Brain microvascular endothelial cell (primary cell): ENCODE measurements at regions not wholly inside any gene's neighbourhood (a gene's known extent, or its start where the extent isn't known, plus 50 kb on each side); places are given as distances from the start of the nearest gene placed in this dataset.

Experiments
- DNase-seq: peaks from one replicate; pipeline ENCODE4 v3.0.0-alpha.2; 2020
- H3K27ac ChIP-seq: fragments of 250-450 bp; sonication (Bioruptor Pico); 2 replicates; pipeline ENCODE4 v1.5.1; 2020; ENCODE audit warnings: mild to moderate bottlenecking, moderate library complexity
- H3K27me3 ChIP-seq: fragments of 250-450 bp; sonication (Bioruptor Pico); replicated peaks from 2 replicates; pipeline ENCODE4 v1.5.1; 2020; ENCODE audit warnings: mild to moderate bottlenecking
- H3K36me3 ChIP-seq: fragments of 250-450 bp; sonication (Bioruptor Pico); replicated peaks from 2 replicates; pipeline ENCODE4 v1.5.1; 2020; ENCODE audit warnings: mild to moderate bottlenecking
- H3K4me3 ChIP-seq: 2 replicates; pipeline ENCODE4 v1.5.1; 2011; ENCODE audit warnings: low read depth, mild to moderate bottlenecking, control low read depth, low read length, moderate library complexity
- in situ Hi-C: cut with HindIII; loops from 2 replicates; pipeline ENCODE4 v1.10.0; 2017; ENCODE audit warnings: low sequenced_read_pairs, low pct_ligation_motif_present
- TF ChIP-seq, protein P1 (sequence below): IDR thresholded peaks from 2 replicates; pipeline ENCODE4 v1.5.1; 2011; ENCODE audit warnings: low read depth, mild to moderate bottlenecking, moderate library complexity, low read length, control low read depth, inconsistent platforms; ENCODE audit errors: missing control alignments

DNA sequence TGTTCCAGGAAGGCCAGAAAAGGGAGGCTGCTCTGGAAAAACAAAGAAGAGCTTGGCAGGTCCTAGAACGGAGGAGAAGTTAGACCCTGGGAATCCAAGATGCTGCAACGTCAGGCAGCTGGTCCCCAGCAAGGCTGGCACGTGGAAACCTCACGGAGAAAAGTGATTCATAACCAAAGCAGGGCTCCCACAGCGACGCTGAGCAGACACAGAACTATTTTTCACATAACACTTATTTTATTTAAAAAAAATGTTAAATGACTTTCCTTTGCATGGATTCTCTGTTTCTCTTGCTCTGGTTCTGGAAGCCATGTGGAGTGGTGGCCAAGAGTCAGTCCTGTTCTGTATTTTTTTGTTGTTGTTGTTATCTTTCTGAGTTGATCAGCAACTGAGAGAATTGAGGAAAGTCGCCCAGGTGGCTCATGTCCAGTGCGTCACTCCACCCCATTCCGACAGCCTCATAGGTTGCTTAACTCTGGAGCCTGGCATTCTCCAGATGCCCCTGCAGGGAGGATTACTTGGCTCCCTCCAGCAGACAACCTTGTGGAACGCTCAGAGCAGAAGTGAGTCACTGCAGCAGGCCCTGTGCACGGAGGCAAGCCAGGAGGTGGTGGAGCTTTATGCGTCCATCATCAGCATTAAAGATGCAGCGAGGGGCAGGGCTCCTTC is 229.9 kb upstream of the HDAC4 start:
- peak; percentile 10 for DNase-seq
- Histone ChIP-seq H3K27me3 (no peaks in the 10 kb centered on the region), H3K4me3 (no peak overlapping the region), H3K36me3 (no peaks in the 10 kb centered on the region), H3K27ac (no peak overlapping the region)
- TF ChIP-seq, protein P1, sequence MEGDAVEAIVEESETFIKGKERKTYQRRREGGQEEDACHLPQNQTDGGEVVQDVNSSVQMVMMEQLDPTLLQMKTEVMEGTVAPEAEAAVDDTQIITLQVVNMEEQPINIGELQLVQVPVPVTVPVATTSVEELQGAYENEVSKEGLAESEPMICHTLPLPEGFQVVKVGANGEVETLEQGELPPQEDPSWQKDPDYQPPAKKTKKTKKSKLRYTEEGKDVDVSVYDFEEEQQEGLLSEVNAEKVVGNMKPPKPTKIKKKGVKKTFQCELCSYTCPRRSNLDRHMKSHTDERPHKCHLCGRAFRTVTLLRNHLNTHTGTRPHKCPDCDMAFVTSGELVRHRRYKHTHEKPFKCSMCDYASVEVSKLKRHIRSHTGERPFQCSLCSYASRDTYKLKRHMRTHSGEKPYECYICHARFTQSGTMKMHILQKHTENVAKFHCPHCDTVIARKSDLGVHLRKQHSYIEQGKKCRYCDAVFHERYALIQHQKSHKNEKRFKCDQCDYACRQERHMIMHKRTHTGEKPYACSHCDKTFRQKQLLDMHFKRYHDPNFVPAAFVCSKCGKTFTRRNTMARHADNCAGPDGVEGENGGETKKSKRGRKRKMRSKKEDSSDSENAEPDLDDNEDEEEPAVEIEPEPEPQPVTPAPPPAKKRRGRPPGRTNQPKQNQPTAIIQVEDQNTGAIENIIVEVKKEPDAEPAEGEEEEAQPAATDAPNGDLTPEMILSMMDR: no peak
- in situ Hi-C loops: no loop called here

DNA sequence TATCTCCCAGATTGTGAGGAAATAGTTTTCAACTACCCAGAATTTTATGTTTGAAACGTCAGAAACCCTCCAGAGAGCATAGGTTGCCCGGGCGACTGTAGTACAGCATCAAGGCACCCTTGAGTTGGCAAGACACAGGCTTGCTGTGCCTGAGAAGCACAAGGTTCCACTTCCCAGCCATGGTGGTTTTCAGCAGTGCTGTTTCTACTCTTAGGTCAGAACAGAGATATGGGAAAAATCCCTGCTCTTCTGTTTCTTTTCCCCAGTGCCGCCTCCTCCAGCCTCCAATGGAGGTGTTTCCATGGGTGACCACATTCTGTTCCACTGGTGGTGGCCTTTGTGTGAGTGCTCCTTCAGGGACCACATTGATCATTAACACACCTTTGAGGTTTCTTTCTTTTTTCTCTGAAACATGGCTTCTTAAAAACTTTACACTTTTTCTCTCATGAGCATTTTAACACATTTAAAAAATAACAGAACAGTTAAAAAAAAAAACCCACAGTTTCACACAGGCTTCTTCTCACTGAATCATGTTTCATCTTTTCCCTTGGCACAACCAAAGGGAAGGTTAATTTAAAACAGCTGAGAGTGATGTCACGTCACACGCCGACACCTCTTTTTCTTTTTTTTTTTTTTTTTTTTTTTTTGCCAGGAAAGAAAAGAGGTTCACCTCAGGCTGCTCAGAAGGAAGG is 229.3 kb upstream of the HDAC4 start:
- H3K36me3 ChIP-seq: no peaks in the 10 kb centered on the region
- no peak for DNase-seq
- no peak overlapping the region for H3K27ac ChIP-seq
- TF ChIP-seq, protein P1: no peak
- in situ Hi-C loops: no loop called here
- no peak overlapping the region for H3K4me3 ChIP-seq
- no peaks in the 10 kb centered on the region for H3K27me3 ChIP-seq

DNA sequence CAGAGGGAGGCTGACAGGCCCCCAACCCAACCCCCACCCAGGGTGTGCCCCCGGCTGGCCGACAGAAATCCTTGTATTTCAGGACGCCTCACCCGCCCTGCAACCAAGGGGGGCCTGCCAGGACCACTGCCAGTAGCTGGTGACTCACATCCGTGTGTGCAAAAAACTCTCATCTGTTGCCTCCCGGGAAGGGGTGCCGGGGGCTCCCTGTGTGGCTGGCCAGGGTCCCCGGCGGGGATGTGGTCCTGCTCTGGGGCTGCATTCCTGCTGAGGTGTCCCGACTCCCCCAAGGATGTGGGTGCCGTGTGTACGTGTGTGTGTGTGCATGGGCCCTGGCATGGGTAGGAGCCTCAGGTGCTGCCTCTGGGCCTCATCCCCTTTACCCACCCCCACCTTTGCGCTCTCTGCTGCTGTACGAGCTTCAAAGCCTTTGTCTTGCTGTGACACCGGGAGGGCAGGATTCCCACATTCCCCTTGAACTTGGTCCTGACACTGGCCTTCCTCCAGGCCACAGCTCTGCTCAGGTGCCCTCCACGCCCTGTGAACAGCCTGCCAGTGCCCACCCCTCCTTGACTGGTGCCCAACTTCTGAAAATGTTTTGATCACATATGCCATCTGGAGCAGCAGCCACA is 226.3 kb upstream of the HDAC4 start:
- no peak for DNase-seq
- no peak overlapping the region for H3K4me3 ChIP-seq

DNA sequence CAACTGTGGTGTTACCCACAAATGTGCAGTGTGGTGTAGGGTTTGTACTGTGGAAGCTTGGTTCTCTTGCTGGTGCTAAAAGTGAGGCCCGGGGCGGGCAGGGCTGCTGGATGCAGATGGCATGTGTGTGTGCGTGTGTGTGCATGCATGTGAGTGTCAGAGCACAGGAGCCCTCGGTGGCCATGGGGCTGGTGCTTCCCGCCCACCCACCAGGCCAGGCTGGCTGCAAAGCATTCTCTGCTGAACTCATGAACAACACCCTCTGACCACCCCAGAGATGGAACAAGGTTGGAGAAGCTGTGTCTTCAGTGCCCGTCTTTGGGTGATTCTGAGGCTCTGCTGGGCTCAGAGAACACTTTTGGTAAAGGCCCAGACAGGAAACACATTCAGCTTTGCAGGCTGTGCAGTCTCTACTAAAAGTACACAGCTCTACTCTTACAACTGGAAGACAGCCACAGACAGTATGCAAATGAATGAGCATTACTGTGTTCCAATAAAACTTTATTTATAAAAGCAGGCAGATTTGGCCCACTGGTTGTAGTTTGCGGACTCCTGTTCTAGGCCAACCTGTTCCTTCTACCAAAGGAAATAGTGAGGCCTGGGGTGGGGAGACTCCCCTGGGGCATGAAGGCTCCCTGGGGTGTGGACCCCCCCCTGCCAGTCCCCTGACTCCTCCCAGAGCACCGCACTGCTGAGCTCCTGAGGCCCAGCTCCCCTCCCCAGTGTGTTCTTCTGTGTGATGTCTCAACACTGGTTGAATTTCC is 225.3 kb upstream of the HDAC4 start:
- Histone ChIP-seq H3K36me3 (no peaks in the 10 kb centered on the region), H3K4me3 (no peak overlapping the region), H3K27ac (no peak overlapping the region), H3K27me3 (no peaks in the 10 kb centered on the region)
- TF ChIP-seq, protein P1: no peak
- in situ Hi-C loops: no loop called here
- DNase-seq: no peak

More for the DNA sequence above, 226.3 kb upstream of the HDAC4 start:
- Histone ChIP-seq H3K36me3 (no peaks in the 10 kb centered on the region), H3K27me3 (no peaks in the 10 kb centered on the region), H3K27ac (no peak overlapping the region)
- in situ Hi-C loops: no loop called here
- TF ChIP-seq, protein P1: no peak

DNA sequence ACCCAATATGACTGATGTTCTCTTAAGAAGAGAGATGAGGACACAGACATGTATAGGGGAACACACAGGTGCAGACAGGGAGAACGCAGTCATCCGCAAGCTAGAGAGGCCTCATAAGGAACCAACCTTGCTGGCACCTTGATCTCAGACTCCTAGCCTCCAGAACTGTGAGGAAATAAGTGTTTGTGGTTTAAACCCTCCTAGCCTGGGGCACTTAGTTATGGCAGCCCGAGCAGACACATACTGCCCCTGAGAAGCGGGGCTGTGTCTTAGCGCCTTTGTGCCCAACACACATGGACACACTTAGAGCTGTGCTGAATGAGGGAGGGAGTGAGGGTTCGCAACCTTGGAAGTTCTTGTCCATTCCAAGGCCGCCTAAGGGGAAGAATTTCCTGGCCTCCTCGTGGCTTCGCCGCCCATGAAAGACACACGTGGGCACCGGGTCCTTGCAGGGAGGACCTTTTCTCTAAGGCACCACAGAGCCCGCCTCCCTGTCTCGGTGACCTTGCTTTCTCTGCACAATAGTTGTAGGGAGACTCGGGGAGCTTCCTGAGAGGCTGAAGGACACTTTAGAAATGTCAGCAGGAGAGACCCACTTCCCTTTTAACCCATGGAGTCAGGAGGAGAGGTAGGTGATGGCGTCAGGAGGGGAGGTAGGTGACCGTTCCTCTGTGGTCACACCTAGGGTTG is 224.5 kb upstream of the HDAC4 start:
- Histone ChIP-seq H3K27me3 (no peaks in the 10 kb centered on the region), H3K36me3 (no peaks in the 10 kb centered on the region), H3K4me3 (no peak overlapping the region), H3K27ac (no peak overlapping the region)
- no peak for DNase-seq
- TF ChIP-seq, protein P1: no peak
- in situ Hi-C loops: no loop called here
